Karpas-422 (cell line): ENCODE measurements at regions not wholly inside any gene's neighbourhood (a gene's known extent, or its start where the extent isn't known, plus 50 kb on each side); places are given as distances from the start of the nearest gene placed in this dataset.

ENCODE experiments used
- DNase-seq: peaks from one replicate; pipeline ENCODE4 v3.0.0-alpha.2; 2015
- H2AFZ ChIP-seq: fragments of 200-600 bp; sonication (generic); 2 replicates; pipeline ENCODE4 v1.6.1; 2014; ENCODE audit warnings: antibody characterized with exemption, low read length, mixed read lengths
- H3K27ac ChIP-seq: fragments of 200-600 bp; sonication (generic); 2 replicates; pipeline ENCODE4 v1.5.1; 2014; ENCODE audit warnings: mild to moderate bottlenecking, low read length, moderate library complexity
- H3K27me3 ChIP-seq: fragments of 200-600 bp; sonication (generic); 2 replicates; pipeline ENCODE4 v1.6.1; 2014; ENCODE audit warnings: low read length, mixed read lengths
- H3K36me3 ChIP-seq: fragments of 200-600 bp; sonication (generic); 2 replicates; pipeline ENCODE4 v1.6.1; 2014; ENCODE audit warnings: low read length, mixed read lengths; ENCODE audit not compliant: insufficient read depth
- H3K4me1 ChIP-seq: fragments of 200-600 bp; sonication (generic); 2 replicates; pipeline ENCODE4 v1.6.1; 2014; ENCODE audit warnings: mild to moderate bottlenecking, low read length, mixed read lengths
- H3K4me2 ChIP-seq: fragments of 200-600 bp; sonication (generic); 2 replicates; pipeline ENCODE4 v1.6.1; 2014; ENCODE audit warnings: low read length, low read depth, mild to moderate bottlenecking; ENCODE audit not compliant: poor library complexity, severe bottlenecking
- H3K4me3 ChIP-seq: fragments of 200-600 bp; sonication (generic); 2 replicates; pipeline ENCODE4 v1.5.1; 2014; ENCODE audit warnings: mild to moderate bottlenecking, antibody characterized with exemption, low read length, mixed read lengths
- H3K79me2 ChIP-seq: fragments of 200-600 bp; sonication (generic); 2 replicates; pipeline ENCODE4 v1.6.1; 2014; ENCODE audit warnings: mild to moderate bottlenecking, low read length, mixed read lengths
- H3K9ac ChIP-seq: fragments of 200-600 bp; sonication (generic); 2 replicates; pipeline ENCODE4 v1.6.0; 2014; ENCODE audit warnings: low read length
- H3K9me2 ChIP-seq: fragments of 200-600 bp; sonication (generic), shearing (Covaris generic); replicated peaks from 2 replicates; pipeline ENCODE4 v1.6.0; 2014; ENCODE audit warnings: mild to moderate bottlenecking, low read length, moderate library complexity; ENCODE audit not compliant: insufficient read depth
- H3K9me3 ChIP-seq: fragments of 300-700, 200-600 bp; sonication (generic); 2 replicates; pipeline ENCODE4 v1.6.1; 2014; ENCODE audit warnings: low read length, mixed read lengths
- H4K20me1 ChIP-seq: fragments of 200-600 bp; sonication (generic); 2 replicates; pipeline ENCODE4 v1.6.1; 2014; ENCODE audit warnings: mild to moderate bottlenecking, antibody characterized with exemption, low read length, low read depth; ENCODE audit not compliant: insufficient read depth

DNA sequence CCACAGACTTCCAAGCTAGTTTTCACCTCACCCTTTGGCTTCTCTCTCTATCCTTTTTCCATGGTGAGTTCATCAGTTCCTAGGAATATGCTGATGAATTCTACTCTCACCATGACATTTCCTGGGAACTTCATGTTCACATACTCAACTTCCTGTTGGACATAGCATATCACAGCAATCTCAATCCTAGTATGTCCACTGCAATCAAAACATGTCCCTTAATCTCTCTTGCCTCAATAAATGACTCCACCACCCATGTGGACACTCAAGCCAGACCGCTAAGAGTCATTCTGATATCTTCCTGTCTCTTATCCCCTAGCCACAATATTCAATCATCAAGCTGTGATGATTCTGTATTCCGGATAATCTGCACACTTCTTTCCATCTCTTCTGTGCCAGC lies 66.7 kb upstream of the MME start:
- no peak for DNase-seq
- Histone ChIP-seq H2AFZ (no peak overlapping the region), H3K9me2 (no peaks in the 10 kb centered on the region), H3K4me2 (no peak overlapping the region), H3K9ac (no peak overlapping the region), H3K79me2 (no peaks in the 10 kb centered on the region), H3K4me1 (peaks cover 5% of the 10 kb centered on the region), H3K36me3 (no peaks in the 10 kb centered on the region), H3K27me3 (no peaks in the 10 kb centered on the region), H3K9me3 (no peaks in the 10 kb centered on the region), H4K20me1 (no peaks in the 10 kb centered on the region), H3K27ac (no peak overlapping the region), H3K4me3 (no peak overlapping the region)

DNA sequence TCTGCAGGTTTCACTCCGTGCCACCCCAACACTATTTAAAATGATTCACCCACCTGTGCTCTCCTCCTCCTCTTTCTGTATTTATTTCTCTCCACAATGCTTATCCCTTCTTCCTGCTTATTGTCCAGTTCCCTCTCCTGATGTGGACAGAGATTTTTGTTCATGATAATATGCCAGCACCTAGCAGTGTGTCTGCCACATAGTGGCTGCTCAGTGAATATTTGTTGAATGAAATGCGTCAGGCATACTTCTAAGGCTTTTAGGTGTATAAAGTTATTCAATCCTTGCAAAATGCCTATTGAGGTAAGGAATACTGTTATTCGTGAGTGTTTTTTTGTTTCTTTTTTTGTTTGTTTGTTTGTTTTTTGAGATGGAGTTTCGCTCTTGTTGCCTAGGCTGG lies 67.5 kb upstream of the MME start:
- Histone ChIP-seq H3K79me2 (no peaks in the 10 kb centered on the region), H3K27me3 (no peaks in the 10 kb centered on the region), H3K9me3 (no peaks in the 10 kb centered on the region), H3K4me2 (no peak overlapping the region), H3K27ac (no peak overlapping the region), H3K36me3 (no peaks in the 10 kb centered on the region), H3K4me3 (no peak overlapping the region), H3K4me1 (peaks cover 5% of the 10 kb centered on the region), H3K9me2 (no peaks in the 10 kb centered on the region), H4K20me1 (no peaks in the 10 kb centered on the region), H2AFZ (no peak overlapping the region), H3K9ac (no peak overlapping the region)
- no peak for DNase-seq

DNA sequence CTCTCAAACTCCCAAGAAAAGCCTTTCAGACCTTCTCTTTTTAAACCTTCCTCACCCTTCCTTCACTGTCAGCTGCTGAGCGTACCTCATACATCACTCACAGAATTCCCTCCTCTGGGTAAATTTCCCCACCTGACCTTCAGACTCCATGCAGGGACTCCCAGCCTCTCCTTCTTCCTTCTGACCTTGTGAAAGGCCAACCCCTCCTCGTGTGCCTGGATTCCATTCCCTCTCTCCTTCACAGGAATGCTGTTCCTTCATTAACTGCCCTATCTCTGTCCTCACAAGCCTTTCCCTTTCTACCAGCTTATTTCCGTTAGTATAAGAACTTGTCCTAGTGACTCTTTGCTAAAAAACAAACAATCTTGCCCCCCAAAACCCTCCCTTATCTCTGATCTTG lies 69.7 kb upstream of the MME start:
- no peaks in the 10 kb centered on the region for H3K79me2 ChIP-seq
- H3K4me2 ChIP-seq: no peak overlapping the region
- no peaks in the 10 kb centered on the region for H4K20me1 ChIP-seq
- H2AFZ ChIP-seq: no peak overlapping the region
- DNase-seq: no peak
- H3K36me3 ChIP-seq: no peaks in the 10 kb centered on the region
- H3K9me2 ChIP-seq: no peaks in the 10 kb centered on the region
- H3K4me1 ChIP-seq: no peaks in the 10 kb centered on the region
- H3K9me3 ChIP-seq: no peaks in the 10 kb centered on the region
- H3K27ac ChIP-seq: no peak overlapping the region
- no peak overlapping the region for H3K4me3 ChIP-seq
- H3K27me3 ChIP-seq: no peaks in the 10 kb centered on the region
- H3K9ac ChIP-seq: no peak overlapping the region

- no peaks in the 10 kb centered on the region for H3K79me2 ChIP-seq
- H3K36me3 ChIP-seq: no peaks in the 10 kb centered on the region
- H3K27me3 ChIP-seq: no peaks in the 10 kb centered on the region
- no peak for DNase-seq
- H3K27ac ChIP-seq: no peak overlapping the region
- H3K4me1 ChIP-seq: no peaks in the 10 kb centered on the region
- no peaks in the 10 kb centered on the region for H3K9me2 ChIP-seq
- H3K9ac ChIP-seq: no peak overlapping the region
- H4K20me1 ChIP-seq: no peaks in the 10 kb centered on the region
- no peaks in the 10 kb centered on the region for H3K9me3 ChIP-seq
- H3K4me2 ChIP-seq: no peak overlapping the region
- H2AFZ ChIP-seq: no peak overlapping the region
- no peak overlapping the region for H3K4me3 ChIP-seq
Measured at GRCh38 chr3:155009217-155009616, 70.9 kb upstream of the MME start.

- no peak for DNase-seq
- Histone ChIP-seq H2AFZ (no peak overlapping the region), H4K20me1 (no peaks in the 10 kb centered on the region), H3K79me2 (no peaks in the 10 kb centered on the region), H3K4me1 (no peaks in the 10 kb centered on the region), H3K27me3 (no peaks in the 10 kb centered on the region), H3K9me2 (no peaks in the 10 kb centered on the region), H3K9ac (no peak overlapping the region), H3K9me3 (no peaks in the 10 kb centered on the region), H3K27ac (no peak overlapping the region), H3K36me3 (no peaks in the 10 kb centered on the region), H3K4me2 (no peak overlapping the region), H3K4me3 (no peak overlapping the region)
Measured at GRCh38 chr3:155007729-155008128, 72.4 kb upstream of the MME start.

DNA sequence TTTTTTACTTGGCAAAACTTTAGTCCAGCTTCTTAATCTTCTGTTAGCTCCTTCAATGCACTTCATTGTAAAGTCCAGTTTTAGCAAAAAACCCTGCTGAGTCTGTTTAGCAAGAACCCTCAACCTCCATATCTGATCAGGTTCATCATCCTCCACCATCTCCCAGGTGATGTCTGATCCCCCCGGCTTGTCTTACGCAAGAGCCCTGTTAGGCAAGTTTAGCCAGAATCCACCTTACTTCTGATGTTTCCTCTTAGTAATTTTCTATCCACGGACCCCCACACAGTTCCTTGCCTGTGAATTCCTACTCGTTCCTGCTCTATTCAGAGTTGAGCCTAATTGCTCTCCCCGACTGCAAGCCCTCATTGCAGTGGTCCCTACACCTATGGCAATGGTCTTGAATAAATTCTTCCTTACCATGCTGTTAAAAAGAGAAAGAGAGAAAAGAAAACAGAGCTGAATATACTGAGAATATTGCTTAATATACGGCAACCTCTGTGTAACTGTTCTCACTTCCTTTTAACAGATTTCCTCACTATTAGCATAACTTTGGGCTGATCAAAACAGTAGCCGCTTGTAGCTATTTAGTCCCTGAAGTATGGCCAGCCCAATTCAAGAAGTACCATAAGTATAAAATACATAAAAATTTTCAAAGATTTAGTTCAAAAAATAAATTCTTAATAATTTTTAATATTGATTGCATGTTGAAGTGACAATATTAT lies 78.7 kb upstream of the MME start:
- no peak for DNase-seq
- Histone ChIP-seq H3K4me3 (no peak overlapping the region), H3K9ac (no peak overlapping the region), H2AFZ (no peak overlapping the region), H3K4me1 (no peaks in the 10 kb centered on the region), H3K9me3 (no peaks in the 10 kb centered on the region), H3K27me3 (no peaks in the 10 kb centered on the region), H3K4me2 (no peak overlapping the region), H3K27ac (no peak overlapping the region), H3K9me2 (no peaks in the 10 kb centered on the region), H3K36me3 (no peaks in the 10 kb centered on the region), H3K79me2 (no peaks in the 10 kb centered on the region), H4K20me1 (no peaks in the 10 kb centered on the region)

DNA sequence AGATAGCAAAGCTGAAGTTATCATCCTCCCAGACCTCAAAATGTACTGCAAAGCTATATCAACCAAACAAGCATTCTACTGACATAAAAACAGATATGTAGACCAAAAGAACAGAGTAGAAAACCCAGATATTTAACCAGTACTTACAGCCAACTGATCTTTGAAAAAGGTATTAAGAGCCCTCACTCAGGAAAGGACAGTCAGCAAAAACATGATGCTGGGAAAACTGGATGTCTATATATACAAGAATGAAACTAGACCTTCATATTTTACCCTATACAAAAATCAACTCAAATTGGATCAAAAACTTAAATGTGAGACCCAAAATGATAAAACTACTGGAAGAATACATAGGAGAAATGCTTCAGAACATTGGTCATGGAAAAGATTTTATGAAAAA lies 87.5 kb upstream of the MME start:
- H3K27ac ChIP-seq: no peak overlapping the region
- H3K9me3 ChIP-seq: no peaks in the 10 kb centered on the region
- no peaks in the 10 kb centered on the region for H3K79me2 ChIP-seq
- no peak for DNase-seq
- H3K9me2 ChIP-seq: no peaks in the 10 kb centered on the region
- H3K4me3 ChIP-seq: no peak overlapping the region
- no peaks in the 10 kb centered on the region for H3K4me1 ChIP-seq
- no peaks in the 10 kb centered on the region for H3K36me3 ChIP-seq
- H2AFZ ChIP-seq: no peak overlapping the region
- H4K20me1 ChIP-seq: no peaks in the 10 kb centered on the region
- no peak overlapping the region for H3K9ac ChIP-seq
- no peaks in the 10 kb centered on the region for H3K27me3 ChIP-seq
- no peak overlapping the region for H3K4me2 ChIP-seq

GRCh38 chr3:154990543-154990942 lies 89.6 kb upstream of the MME start:
- H3K27ac ChIP-seq: no peak overlapping the region
- no peaks in the 10 kb centered on the region for H3K27me3 ChIP-seq
- DNase-seq: no peak
- no peak overlapping the region for H3K4me2 ChIP-seq
- H3K9ac ChIP-seq: no peak overlapping the region
- H3K9me3 ChIP-seq: no peaks in the 10 kb centered on the region
- no peaks in the 10 kb centered on the region for H3K9me2 ChIP-seq
- no peaks in the 10 kb centered on the region for H4K20me1 ChIP-seq
- no peaks in the 10 kb centered on the region for H3K79me2 ChIP-seq
- H3K36me3 ChIP-seq: no peaks in the 10 kb centered on the region
- no peak overlapping the region for H3K4me3 ChIP-seq
- H3K4me1 ChIP-seq: no peaks in the 10 kb centered on the region
- no peak overlapping the region for H2AFZ ChIP-seq

- Histone ChIP-seq H3K9ac (no peak overlapping the region), H3K27me3 (no peaks in the 10 kb centered on the region), H4K20me1 (no peaks in the 10 kb centered on the region), H3K27ac (no peak overlapping the region), H3K4me2 (no peak overlapping the region), H3K9me2 (no peaks in the 10 kb centered on the region), H3K4me3 (no peak overlapping the region), H3K79me2 (no peaks in the 10 kb centered on the region), H3K36me3 (no peaks in the 10 kb centered on the region), H3K9me3 (no peaks in the 10 kb centered on the region), H3K4me1 (no peaks in the 10 kb centered on the region), H2AFZ (no peak overlapping the region)
- DNase-seq: no peak
Measured at GRCh38 chr3:154987846-154988245, 92.3 kb upstream of the MME start.
